DND-41 (cell line): ENCODE measurements at regions not wholly inside any gene's neighbourhood (a gene's known extent, or its start where the extent isn't known, plus 50 kb on each side); places are given as distances from the start of the nearest gene placed in this dataset.
"Not testable (repeated sequence)": the region's sequence is repeated elsewhere in the genome, so short reads cannot be mapped to it uniquely, and the experiment has no call there.

Experiments
- ATAC-seq: fragments of 200-7000 bp; cut with Tn5 transposase; 3 replicates; pipeline ENCODE4 v1.9.1; 2021; ENCODE audit warnings: low read depth; ENCODE audit not compliant: insufficient read depth
- DNase-seq: peaks from one replicate; pipeline ENCODE4 v3.0.0-alpha.2; 2020
- H2AFZ ChIP-seq: 2 replicates; pipeline ENCODE4 v1.6.0; 2012; ENCODE audit warnings: low read depth, low read length
- H3K27ac ChIP-seq: 2 replicates; pipeline ENCODE4 v1.5.1; 2012; ENCODE audit warnings: low read length, inconsistent platforms
- H3K27me3 ChIP-seq: fragments of 200-600 bp; sonication (generic); 2 replicates; pipeline ENCODE4 v1.6.0; 2012; ENCODE audit warnings: low read length, mild to moderate bottlenecking, inconsistent platforms; ENCODE audit not compliant: insufficient read depth, poor library complexity
- H3K36me3 ChIP-seq: 2 replicates; pipeline ENCODE4 v1.5.1; 2012; ENCODE audit warnings: low read length, inconsistent platforms; ENCODE audit not compliant: insufficient read depth
- H3K4me1 ChIP-seq: 2 replicates; pipeline ENCODE4 v1.5.1; 2012; ENCODE audit warnings: mild to moderate bottlenecking, low read length; ENCODE audit not compliant: insufficient read depth
- H3K4me2 ChIP-seq: 2 replicates; pipeline ENCODE4 v1.6.0; 2012; ENCODE audit warnings: mild to moderate bottlenecking, moderate library complexity, low read length, inconsistent platforms; ENCODE audit not compliant: insufficient read depth
- H3K4me3 ChIP-seq, 2 experiments: fragments of 200-600 bp in 1 of 2; shearing (Covaris generic) in 1 of 2; 2 replicates each; pipeline ENCODE4 v1.5.1; 2012 to 2016; ENCODE audit warnings: inconsistent platforms in 2 of 2, low read length in 2 of 2, mild to moderate bottlenecking in 2 of 2, low read depth in 1 of 2, moderate library complexity in 1 of 2
- H3K79me2 ChIP-seq: 2 replicates; pipeline ENCODE4 v1.6.0; 2012; ENCODE audit warnings: low read length, inconsistent platforms; ENCODE audit not compliant: insufficient read depth
- H3K9ac ChIP-seq: 2 replicates; pipeline ENCODE4 v1.6.0; 2012; ENCODE audit warnings: low read depth, mild to moderate bottlenecking, inconsistent platforms, low read length, moderate library complexity
- H3K9me3 ChIP-seq: 2 replicates; pipeline ENCODE4 v1.5.1; 2012; ENCODE audit warnings: low read length, moderate library complexity, mild to moderate bottlenecking, inconsistent platforms; ENCODE audit not compliant: insufficient read depth, severe bottlenecking
- H4K20me1 ChIP-seq: 2 replicates; pipeline ENCODE4 v1.6.0; 2012; ENCODE audit warnings: low read length; ENCODE audit not compliant: insufficient read depth
- EZH2 ChIP-seq: IDR thresholded peaks from 3 replicates; pipeline ENCODE4 v1.6.1; 2012; ENCODE audit warnings: borderline replicate concordance, low read depth, mild to moderate bottlenecking, moderate library complexity, low read length, inconsistent platforms; ENCODE audit not compliant: severe bottlenecking
- TF ChIP-seq, protein P1 (sequence below): IDR thresholded peaks from 2 replicates; pipeline ENCODE4 v1.5.1; 2012; ENCODE audit warnings: borderline replicate concordance, low read length, moderate library complexity, mild to moderate bottlenecking; ENCODE audit not compliant: poor library complexity, severe bottlenecking; ENCODE audit errors: extremely low read depth

GRCh38 chr7:83837683-83838082, 188.7 kb upstream of the SEMA3E start:
- no peak overlapping the region for H3K4me3 ChIP-seq
- no peak for DNase-seq
- TF ChIP-seq, protein P1, sequence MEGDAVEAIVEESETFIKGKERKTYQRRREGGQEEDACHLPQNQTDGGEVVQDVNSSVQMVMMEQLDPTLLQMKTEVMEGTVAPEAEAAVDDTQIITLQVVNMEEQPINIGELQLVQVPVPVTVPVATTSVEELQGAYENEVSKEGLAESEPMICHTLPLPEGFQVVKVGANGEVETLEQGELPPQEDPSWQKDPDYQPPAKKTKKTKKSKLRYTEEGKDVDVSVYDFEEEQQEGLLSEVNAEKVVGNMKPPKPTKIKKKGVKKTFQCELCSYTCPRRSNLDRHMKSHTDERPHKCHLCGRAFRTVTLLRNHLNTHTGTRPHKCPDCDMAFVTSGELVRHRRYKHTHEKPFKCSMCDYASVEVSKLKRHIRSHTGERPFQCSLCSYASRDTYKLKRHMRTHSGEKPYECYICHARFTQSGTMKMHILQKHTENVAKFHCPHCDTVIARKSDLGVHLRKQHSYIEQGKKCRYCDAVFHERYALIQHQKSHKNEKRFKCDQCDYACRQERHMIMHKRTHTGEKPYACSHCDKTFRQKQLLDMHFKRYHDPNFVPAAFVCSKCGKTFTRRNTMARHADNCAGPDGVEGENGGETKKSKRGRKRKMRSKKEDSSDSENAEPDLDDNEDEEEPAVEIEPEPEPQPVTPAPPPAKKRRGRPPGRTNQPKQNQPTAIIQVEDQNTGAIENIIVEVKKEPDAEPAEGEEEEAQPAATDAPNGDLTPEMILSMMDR: no peak
- TF ChIP-seq EZH2: no peak
- H2AFZ ChIP-seq: no peak overlapping the region
- no peaks in the 10 kb centered on the region for H3K27me3 ChIP-seq
- no peaks in the 10 kb centered on the region for H3K36me3 ChIP-seq
- no peaks in the 10 kb centered on the region for H3K79me2 ChIP-seq
- H4K20me1 ChIP-seq: no peaks in the 10 kb centered on the region
- no peak for ATAC-seq
- no peaks in the 10 kb centered on the region for H3K9me3 ChIP-seq
- no peak overlapping the region for H3K4me2 ChIP-seq
- H3K9ac ChIP-seq: no peak overlapping the region
- H3K4me1 ChIP-seq: no peaks in the 10 kb centered on the region
- H3K27ac ChIP-seq: no peak overlapping the region

GRCh38 chr7:83836028-83836427, 187.1 kb upstream of the SEMA3E start:
- Histone ChIP-seq H3K4me1 (no peaks in the 10 kb centered on the region), H4K20me1 (no peaks in the 10 kb centered on the region)
- TF ChIP-seq, protein P1: no peak
- TF ChIP-seq EZH2: no peak

DNA sequence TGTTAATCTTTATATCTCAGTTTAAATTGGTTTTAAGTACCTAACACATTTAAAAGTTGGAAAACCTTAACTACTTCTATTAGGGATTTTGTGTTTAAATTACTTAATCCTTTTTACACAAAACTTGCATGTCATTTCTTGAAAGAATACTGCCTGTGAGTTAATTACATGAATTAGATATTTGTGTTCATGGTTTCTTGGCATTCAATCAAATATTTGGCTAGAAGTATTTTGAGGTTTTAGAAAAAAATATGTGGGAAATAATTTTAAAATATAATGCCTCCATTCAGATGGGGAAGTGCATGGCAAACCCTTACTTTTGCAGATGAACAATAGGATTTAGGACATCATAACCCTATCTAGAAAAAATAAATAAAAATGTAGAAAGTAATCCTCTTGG, 186.5 kb upstream of the SEMA3E start:
- Histone ChIP-seq H3K27me3 (no peaks in the 10 kb centered on the region), H4K20me1 (no peaks in the 10 kb centered on the region), H3K27ac (no peak overlapping the region), H3K4me1 (no peaks in the 10 kb centered on the region), H2AFZ (no peak overlapping the region), H3K4me3 (no peak overlapping the region), H3K9ac (no peak overlapping the region), H3K36me3 (no peaks in the 10 kb centered on the region), H3K9me3 (no peaks in the 10 kb centered on the region), H3K4me2 (no peak overlapping the region), H3K79me2 (no peaks in the 10 kb centered on the region)
- no peak for TF ChIP-seq EZH2
- TF ChIP-seq, protein P1: no peak
- ATAC-seq (no peak), DNase-seq (no peak)

More at GRCh38 chr7:83836028-83836427, 187.1 kb upstream of the SEMA3E start:
- DNase-seq (no peak), ATAC-seq (no peak)
- no peak overlapping the region for H3K27ac ChIP-seq
- no peak overlapping the region for H3K4me2 ChIP-seq
- H3K9me3 ChIP-seq: no peaks in the 10 kb centered on the region
- no peaks in the 10 kb centered on the region for H3K79me2 ChIP-seq
- H2AFZ ChIP-seq: no peak overlapping the region
- H3K36me3 ChIP-seq: no peaks in the 10 kb centered on the region
- H3K9ac ChIP-seq: no peak overlapping the region
- no peaks in the 10 kb centered on the region for H3K27me3 ChIP-seq
- no peak overlapping the region for H3K4me3 ChIP-seq

GRCh38 chr7:83833721-83834120, 184.8 kb upstream of the SEMA3E start:
- not testable (repeated sequence) for H3K27ac ChIP-seq, H3K9me3 ChIP-seq, DNase-seq, H3K4me1 ChIP-seq, H2AFZ ChIP-seq, H3K9ac ChIP-seq, H3K4me2 ChIP-seq, ATAC-seq, H3K27me3 ChIP-seq, H4K20me1 ChIP-seq, H3K4me3 ChIP-seq, H3K79me2 ChIP-seq, H3K36me3 ChIP-seq
